GM12865 (cell line): ENCODE measurements at regions not wholly inside any gene's neighbourhood (a gene's known extent, or its start where the extent isn't known, plus 50 kb on each side); places are given as distances from the start of the nearest gene placed in this dataset.

Experiments used
- DNase-seq: peaks from one replicate; pipeline ENCODE4 v3.0.0; 2010; ENCODE audit warnings: low read depth
- H3K4me3 ChIP-seq: 2 replicates; pipeline ENCODE4 v1.5.1; 2011; ENCODE audit warnings: mild to moderate bottlenecking, low read depth, low read length, control low read depth
- TF ChIP-seq, protein P1 (sequence below): IDR thresholded peaks from 2 replicates; pipeline ENCODE4 v1.5.1; 2011; ENCODE audit warnings: low read length, control low read depth, low read depth, inconsistent platforms; ENCODE audit not compliant: insufficient read depth; ENCODE audit errors: missing control alignments

DNA sequence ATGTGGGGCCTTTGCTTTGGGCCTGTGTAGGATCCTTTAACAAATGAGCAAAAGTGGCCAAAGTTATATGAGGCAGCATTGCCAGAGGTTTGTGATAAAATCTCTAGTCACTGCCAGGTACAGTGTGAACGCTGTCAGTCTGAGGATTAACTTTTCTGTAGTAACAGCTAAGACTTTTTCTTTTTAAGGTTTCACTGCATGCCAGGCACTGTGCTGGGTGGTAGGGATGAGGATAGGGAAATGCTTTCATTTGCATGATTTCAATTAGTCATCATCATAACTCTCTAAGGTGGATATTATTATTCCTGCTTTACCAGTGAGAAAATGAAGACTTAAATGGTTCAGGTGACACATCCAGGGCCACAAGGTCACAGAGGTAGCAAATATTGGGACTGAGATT, 79.7 kb upstream of the BMPER start:
- TF ChIP-seq, protein P1, sequence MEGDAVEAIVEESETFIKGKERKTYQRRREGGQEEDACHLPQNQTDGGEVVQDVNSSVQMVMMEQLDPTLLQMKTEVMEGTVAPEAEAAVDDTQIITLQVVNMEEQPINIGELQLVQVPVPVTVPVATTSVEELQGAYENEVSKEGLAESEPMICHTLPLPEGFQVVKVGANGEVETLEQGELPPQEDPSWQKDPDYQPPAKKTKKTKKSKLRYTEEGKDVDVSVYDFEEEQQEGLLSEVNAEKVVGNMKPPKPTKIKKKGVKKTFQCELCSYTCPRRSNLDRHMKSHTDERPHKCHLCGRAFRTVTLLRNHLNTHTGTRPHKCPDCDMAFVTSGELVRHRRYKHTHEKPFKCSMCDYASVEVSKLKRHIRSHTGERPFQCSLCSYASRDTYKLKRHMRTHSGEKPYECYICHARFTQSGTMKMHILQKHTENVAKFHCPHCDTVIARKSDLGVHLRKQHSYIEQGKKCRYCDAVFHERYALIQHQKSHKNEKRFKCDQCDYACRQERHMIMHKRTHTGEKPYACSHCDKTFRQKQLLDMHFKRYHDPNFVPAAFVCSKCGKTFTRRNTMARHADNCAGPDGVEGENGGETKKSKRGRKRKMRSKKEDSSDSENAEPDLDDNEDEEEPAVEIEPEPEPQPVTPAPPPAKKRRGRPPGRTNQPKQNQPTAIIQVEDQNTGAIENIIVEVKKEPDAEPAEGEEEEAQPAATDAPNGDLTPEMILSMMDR: no peak
- H3K4me3 ChIP-seq: no peak overlapping the region
- no peak for DNase-seq

GRCh38 chr7:33829536-33829935, 75.8 kb upstream of the BMPER start:
- H3K4me3 ChIP-seq: no peak overlapping the region
- no peak for DNase-seq
- TF ChIP-seq, protein P1: no peak

DNA sequence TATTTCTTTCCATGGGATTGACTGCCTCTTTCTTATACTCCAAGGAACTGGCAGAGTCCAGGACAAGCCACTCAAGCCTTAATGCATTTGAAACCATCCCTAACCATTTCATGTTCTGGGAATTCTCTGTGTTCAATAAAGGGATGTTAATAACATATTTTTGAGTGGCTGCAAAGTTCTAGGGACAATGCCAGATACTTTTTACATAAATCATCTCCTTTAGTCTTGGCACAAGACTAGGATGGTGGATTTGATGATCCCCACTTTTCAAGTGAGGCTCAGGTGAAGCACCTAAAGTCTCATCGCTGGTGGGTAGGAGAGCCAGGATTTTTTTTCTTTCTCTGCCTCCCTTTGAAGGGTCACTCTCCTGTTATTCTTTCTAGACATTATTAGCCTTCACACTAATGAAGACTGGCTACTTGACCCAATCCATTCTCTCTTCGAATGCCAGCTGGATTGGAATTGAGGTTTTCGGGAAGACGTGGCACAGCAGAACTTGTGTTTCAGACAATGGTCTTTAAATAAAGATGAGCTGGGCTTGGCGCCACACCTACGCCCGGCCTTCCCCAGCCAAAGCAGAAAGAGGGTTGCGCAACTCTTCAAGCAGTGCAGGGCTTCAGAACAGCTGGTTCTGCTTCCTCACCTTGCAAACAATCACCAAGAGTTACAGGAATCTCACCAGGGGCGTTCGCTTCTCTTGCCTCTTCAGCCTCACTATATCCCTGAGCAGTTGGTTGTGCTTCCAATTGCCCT, 73.8 kb upstream of the BMPER start:
- no peak overlapping the region for H3K4me3 ChIP-seq
- TF ChIP-seq, protein P1: no peak
- DNase-seq: no peak

GRCh38 chr7:33832271-33832721, 73.0 kb upstream of the BMPER start:
- TF ChIP-seq, protein P1: no peak
- no peak overlapping the region for H3K4me3 ChIP-seq
- DNase-seq: no peak

- DNase-seq: peak; percentile 15
- TF ChIP-seq, protein P1: peak; percentile 32
- no peak overlapping the region for H3K4me3 ChIP-seq
These were observed 68.5 kb upstream of the BMPER start for GRCh38 chr7:33836797-33837355.

- no peak for DNase-seq
- H3K4me3 ChIP-seq: no peak overlapping the region
- TF ChIP-seq, protein P1: no peak
These were observed 67.9 kb upstream of the BMPER start for GRCh38 chr7:33837356-33837851.
